ENCODE measurements at regions not wholly inside any gene's neighbourhood (a gene's known extent, or its start where the extent isn't known, plus 50 kb on each side); places are given as distances from the start of the nearest gene placed in this dataset.

GRCh38 chr1:189463166-189463565 is 1014.5 kb downstream of the BRINP3 start:
- TF ChIP-seq CTCF (IDR thresholded peaks at IDR 0.05; ENCODE audit: poor library complexity, severe bottlenecking) (no peak), TAF1 (IDR thresholded peaks at IDR 0.05; ENCODE audit: low read depth) (no peak)
